ENCODE measurements at regions not wholly inside any gene's neighbourhood (a gene's known extent, or its start where the extent isn't known, plus 50 kb on each side); places are given as distances from the start of the nearest gene placed in this dataset.

GRCh38 chr11:70539360-70540095 is 141.2 kb downstream of the CTTN start:
- intact Hi-C loops (cut with micrococcal nuclease; ENCODE audit: unreplicated experiment), result no loop called here
- Histone ChIP-seq H3K9me3 (ENCODE audit: low read depth, low read length, poor library complexity, severe bottlenecking) (no peaks in the 10 kb centered on the region), H3K4me1 (ENCODE audit: insufficient read depth, low read length, poor library complexity, severe bottlenecking) (no peaks in the 10 kb centered on the region), H3K4me3 (ENCODE audit: low read depth, low read length, poor library complexity, severe bottlenecking) (no peak overlapping the region), H3K27me3 (replicated peaks; ENCODE audit: insufficient read depth, low read depth, low read length, poor library complexity) (no peaks in the 10 kb centered on the region), H3K27ac (ENCODE audit: low read depth, low read length, poor library complexity, severe bottlenecking) (no peak overlapping the region), H3K36me3 (ENCODE audit: insufficient read depth, low read length, poor library complexity, severe bottlenecking) (no peaks in the 10 kb centered on the region)
- no TSS peak for BruUV-seq (replicated peaks)
- POLR2A ChIA-PET (ENCODE audit: low non-redundant PET), result no interaction called here
- no peak for DNase-seq (ENCODE audit: low spot score)
- TF ChIP-seq CTCF (conservative IDR thresholded peaks at IDR 0.05; ENCODE audit: low read depth, low read length) (no peak), EZH2 (IDR thresholded peaks at IDR 0.05; ENCODE audit: borderline replicate concordance, low read depth, low read length, poor library complexity, severe bottlenecking) (no peak)
- CTCF ChIA-PET, result no interaction called here

- DNase-seq (ENCODE audit: low spot score), result no peak
- Histone ChIP-seq H3K27me3 (replicated peaks; ENCODE audit: insufficient read depth, low read depth, low read length, poor library complexity) (no peaks in the 10 kb centered on the region), H3K4me1 (ENCODE audit: insufficient read depth, low read length, poor library complexity, severe bottlenecking) (peaks cover 2% of the 10 kb centered on the region), H3K27ac (ENCODE audit: low read depth, low read length, poor library complexity, severe bottlenecking) (no peak overlapping the region), H3K4me3 (ENCODE audit: low read depth, low read length, poor library complexity, severe bottlenecking) (no peak overlapping the region), H3K9me3 (ENCODE audit: low read depth, low read length, poor library complexity, severe bottlenecking) (no peaks in the 10 kb centered on the region), H3K36me3 (ENCODE audit: insufficient read depth, low read length, poor library complexity, severe bottlenecking) (no peaks in the 10 kb centered on the region)
- BruUV-seq (replicated peaks), result no TSS peak
- intact Hi-C loops (cut with micrococcal nuclease; ENCODE audit: unreplicated experiment), result no loop called here
- CTCF ChIA-PET, result no interaction called here
- POLR2A ChIA-PET (ENCODE audit: low non-redundant PET), result no interaction called here
- TF ChIP-seq EZH2 (IDR thresholded peaks at IDR 0.05; ENCODE audit: borderline replicate concordance, low read depth, low read length, poor library complexity, severe bottlenecking) (no peak), CTCF (conservative IDR thresholded peaks at IDR 0.05; ENCODE audit: low read depth, low read length) (no peak)
These were observed 141.9 kb downstream of the CTTN start for GRCh38 chr11:70540196-70540595.

- CTCF ChIA-PET, result no interaction called here
- DNase-seq (ENCODE audit: low spot score), result no peak
- no TSS peak for BruUV-seq (replicated peaks)
- Histone ChIP-seq H3K9me3 (ENCODE audit: low read depth, low read length, poor library complexity, severe bottlenecking) (no peaks in the 10 kb centered on the region), H3K4me3 (ENCODE audit: low read depth, low read length, poor library complexity, severe bottlenecking) (no peak overlapping the region), H3K27ac (ENCODE audit: low read depth, low read length, poor library complexity, severe bottlenecking) (no peak overlapping the region), H3K4me1 (ENCODE audit: insufficient read depth, low read length, poor library complexity, severe bottlenecking) (peaks cover 12% of the 10 kb centered on the region), H3K36me3 (ENCODE audit: insufficient read depth, low read length, poor library complexity, severe bottlenecking) (no peaks in the 10 kb centered on the region), H3K27me3 (replicated peaks; ENCODE audit: insufficient read depth, low read depth, low read length, poor library complexity) (no peaks in the 10 kb centered on the region)
- no peak for TF ChIP-seq CTCF (conservative IDR thresholded peaks at IDR 0.05; ENCODE audit: low read depth, low read length)
- no peak for TF ChIP-seq EZH2 (IDR thresholded peaks at IDR 0.05; ENCODE audit: borderline replicate concordance, low read depth, low read length, poor library complexity, severe bottlenecking)
- intact Hi-C loops (cut with micrococcal nuclease; ENCODE audit: unreplicated experiment), result no loop called here
- POLR2A ChIA-PET (ENCODE audit: low non-redundant PET), result no interaction called here
These were observed 142.8 kb downstream of the CTTN start for GRCh38 chr11:70541176-70541575.

Measured in A673 (cell line).